Activated CD8-positive, alpha-beta memory T cell treated with anti-CD3 and anti-CD28 coated beads for 4 hours (primary cell): ENCODE measurements at regions not wholly inside any gene's neighbourhood (a gene's known extent, or its start where the extent isn't known, plus 50 kb on each side); places are given as distances from the start of the nearest gene placed in this dataset.

Source experiments
- DNase-seq, 2 donors: peaks; one replicate each; pipeline ENCODE4 v3.0.0-alpha.2; 2020; ENCODE audit warnings: low read depth in 2 of 2

DNA sequence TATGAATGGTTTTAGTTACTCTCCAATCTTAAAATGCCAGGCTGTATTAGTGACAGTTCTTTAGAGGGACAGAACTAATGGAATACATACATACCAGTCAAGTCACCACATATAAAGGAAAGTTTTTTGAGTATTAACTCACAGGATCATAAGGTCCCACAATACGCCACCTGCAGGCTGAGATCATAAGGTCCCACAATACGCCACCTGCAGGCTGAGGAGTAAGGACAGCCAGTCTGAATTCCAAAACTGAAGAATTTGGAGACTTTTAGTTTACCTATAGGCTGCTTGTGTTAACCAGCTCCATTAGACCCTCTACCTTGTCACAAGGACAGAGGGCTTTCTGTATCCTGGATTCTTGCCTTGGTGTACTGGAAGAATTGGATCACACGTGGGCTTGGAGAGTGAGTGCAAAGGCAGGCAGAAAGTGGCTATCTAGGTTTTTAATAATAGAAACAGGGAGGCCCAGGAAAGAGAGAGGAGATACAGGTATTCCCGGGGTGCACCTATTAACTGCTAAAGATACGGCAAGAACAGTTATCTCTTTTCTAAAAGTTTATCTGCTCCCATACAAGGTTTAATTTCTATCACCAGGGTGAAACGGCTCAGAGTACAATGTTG is 234.9 kb upstream of the CYRIA start:
- DNase-seq: no peak

DNA sequence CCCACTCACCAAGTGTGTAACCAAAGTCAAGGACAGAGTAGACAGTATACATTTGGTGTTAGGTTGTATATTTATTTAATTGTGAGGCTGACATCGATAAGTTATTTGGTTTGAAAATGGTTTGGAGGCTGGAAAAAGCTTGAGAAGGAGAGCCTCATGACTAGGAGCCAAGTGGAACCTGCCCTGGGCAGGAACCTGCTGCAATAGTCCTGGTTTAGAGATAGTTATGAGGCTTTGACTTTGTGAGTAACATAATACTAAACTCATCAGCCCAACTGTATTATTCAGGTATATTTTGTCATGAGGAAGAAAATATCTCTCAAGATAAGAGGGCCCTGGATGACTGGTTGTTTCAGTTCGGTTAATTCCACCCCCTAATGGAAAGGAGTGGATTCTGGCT is 234.3 kb upstream of the CYRIA start:
- no peak for DNase-seq

DNA sequence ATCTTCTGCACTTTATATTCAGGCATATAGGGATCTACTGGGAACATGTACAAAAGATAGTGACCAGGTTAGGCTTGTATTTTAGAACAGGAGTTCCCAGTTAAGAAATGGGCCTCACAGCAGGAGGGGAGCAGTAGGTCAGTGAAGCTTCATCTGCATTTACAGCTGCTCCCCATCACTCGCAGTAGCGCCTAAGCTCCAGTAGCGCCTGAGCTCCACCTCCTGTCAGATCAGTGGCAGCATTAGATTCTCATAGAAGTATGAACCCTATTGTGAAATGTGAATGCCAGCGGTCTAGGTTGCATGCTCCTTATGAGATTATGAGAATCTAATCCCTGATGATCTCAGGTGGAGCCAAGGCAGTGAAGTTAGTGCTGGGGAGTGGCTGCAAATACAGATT is 224.4 kb upstream of the CYRIA start:
- DNase-seq: no peak

DNA sequence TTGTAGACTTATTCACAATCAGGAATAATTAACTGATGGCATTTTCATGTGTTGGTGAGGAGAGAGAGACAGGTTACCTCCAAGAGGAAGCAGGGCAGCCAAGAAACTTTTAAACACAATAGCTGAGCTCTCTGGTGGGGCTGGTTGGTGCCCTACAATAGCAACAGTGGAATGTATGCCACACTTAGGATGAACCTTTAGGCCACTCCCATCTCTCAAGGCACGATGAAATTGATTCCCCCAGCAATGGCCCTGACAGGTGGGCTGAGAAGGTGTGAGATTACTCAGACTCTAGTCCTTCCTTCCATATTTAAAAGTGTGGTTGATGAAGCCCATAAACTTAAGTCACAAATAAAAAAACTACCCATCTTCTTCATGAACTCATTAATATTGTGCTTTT is 219.4 kb upstream of the CYRIA start:
- DNase-seq: no peak

DNA sequence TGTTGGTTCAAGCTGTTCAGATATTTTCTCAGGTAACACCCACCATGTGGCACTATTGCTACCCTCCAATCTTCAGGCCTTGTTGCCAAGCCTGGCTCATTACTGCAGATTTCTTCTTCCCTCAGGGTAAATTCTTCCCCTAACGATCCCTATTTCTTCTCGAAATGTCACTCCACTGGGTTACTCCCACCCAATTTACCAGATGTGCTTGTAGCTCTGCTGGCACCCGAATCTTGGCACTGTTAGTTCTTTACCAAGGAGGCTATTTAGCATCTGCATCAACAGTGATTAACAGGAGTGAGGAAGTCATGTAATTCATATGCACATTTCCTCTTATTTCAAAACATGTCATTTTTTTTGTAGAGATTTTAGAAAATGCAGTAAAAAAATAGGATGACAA is 217.1 kb upstream of the CYRIA start:
- no peak for DNase-seq

DNA sequence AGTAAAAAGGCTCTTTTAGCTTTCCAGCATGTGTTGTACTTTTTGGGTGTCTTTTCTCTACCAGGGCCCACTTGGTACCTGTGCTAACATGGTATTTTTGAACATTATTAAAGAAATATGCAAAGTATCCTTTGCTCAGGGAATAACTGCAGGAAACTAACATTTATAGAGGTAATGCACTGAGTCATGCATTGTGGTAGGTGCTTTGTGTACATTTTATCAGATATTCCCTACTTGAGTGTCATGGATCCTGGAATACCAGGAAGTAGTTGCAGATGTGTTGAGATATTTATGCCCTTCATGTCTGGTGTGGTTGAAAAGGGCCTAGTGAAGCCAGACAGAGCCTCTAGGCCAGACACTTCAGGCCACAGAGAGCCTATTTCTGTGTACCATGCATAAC is 215.5 kb upstream of the CYRIA start:
- no peak for DNase-seq

DNA sequence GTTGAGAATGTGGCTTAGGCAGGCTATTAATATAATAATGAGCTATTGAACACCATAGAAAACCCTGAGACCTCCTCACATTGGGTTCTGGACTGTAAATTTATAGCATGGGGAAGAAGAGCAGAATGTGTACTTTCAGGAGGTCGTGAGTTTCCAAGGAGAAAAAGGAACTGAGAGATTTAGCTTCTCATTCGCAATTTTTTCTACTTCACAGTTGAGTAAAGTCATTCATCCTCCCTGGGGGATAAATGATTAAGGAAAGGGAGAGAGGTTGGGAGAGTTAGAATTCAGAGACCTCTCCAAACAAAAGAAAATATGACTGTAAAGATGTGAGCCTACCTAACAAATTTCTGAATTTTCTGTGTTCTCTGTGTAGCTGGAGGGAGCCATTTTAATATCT is 205.8 kb upstream of the CYRIA start:
- DNase-seq: no peak

DNA sequence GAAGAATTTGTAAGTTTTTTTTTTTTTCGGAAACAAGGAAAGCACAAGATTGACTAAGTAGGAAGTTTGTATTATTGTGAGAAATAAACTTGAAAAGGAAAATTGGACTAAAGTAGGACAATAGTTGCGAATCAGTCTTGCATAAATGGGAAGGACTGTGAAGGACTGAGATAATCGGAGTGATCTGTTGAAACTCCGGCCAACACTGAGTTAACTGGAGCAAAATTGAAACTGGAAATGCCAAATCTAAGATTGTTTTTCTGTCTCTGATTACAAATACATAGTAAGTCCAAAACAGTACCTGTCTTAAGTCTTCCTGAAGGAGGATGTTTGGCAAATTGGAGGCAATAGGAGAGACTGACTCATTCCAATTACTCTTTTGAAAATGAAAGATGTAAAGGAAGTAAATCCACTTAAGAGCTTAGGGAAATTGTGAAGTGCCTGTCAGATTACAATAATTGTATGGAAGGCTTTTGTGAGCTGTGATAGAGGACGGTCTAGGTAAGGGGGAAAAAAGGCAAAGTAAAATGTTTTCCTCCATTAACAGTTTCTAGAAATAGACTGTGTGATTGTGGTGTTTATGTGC is 204.9 kb upstream of the CYRIA start:
- no peak for DNase-seq

DNA sequence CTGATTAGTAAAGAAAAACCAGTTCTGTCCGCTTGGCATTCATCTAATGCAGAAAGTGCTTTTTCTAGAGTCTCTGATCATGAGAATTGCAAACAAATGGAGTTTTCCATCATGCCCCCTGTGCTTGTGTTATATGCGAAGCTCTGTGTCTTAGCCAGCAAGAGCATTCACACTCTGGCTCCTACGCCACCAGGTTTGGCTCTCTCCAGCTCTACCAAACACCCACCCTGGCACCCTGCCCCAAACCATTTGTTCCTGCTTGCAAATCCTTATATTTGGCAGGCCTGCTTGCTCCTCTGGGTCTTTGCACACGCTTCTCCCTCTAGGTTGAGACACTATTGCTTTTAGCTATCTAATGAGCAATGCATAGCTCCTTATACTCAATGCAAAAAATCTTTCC is 204.1 kb upstream of the CYRIA start:
- DNase-seq: no peak

DNA sequence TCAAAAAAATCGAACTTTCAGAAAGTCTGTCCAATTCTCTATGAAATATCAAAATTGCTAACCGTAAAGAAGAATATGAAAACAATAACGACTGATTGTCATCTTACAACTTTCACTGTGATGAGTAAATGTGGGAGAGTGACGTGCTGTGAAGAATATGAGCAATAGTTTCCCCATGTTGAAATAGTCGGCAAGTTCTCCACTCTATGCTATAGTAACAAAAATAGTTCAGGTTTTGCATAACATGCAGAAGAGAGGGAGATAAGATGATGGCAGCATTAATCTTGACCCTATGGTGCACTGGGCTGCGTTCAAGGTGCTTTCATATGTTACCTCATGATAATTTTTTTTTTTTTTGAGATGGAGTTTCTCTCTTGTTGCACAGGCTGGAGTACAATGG is 196.8 kb upstream of the CYRIA start:
- DNase-seq: no peak

DNA sequence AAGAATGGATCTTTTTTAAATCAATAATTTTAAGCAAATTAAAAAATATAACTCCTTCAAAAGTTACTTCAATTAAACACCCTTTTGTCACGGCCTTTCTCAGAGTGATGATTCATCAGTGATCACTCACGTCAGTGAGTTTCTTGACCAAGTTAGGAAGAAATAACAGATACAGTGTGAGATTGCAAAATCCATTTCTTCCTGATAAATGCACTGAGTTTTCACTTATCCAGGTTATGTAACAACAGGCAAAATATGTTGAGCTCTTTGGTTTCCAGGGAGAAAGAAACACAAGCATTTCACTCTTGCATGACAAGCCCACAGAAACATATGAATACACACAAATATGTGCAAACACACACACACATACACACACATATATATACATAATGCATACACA is 195.9 kb upstream of the CYRIA start:
- DNase-seq: no peak

DNA sequence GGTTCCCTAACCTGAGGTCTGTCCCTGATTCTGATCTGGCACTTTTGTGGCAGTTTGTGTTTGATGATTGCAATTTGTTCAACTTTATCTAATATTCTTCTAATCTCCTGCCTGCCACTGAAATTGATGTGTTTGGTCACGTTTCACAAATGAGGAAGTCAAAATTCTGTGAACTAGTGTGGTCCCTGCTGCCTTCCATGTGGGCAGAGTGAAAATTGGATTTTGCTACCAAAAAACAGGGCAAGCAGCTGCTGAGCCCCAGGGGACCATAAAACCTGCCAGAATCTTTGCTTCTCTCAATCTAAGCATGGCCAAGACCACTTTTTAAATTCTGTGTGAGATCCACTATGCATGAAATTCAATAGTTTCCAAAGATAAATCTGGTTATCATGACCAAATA is 195.5 kb upstream of the CYRIA start:
- DNase-seq: no peak

DNA sequence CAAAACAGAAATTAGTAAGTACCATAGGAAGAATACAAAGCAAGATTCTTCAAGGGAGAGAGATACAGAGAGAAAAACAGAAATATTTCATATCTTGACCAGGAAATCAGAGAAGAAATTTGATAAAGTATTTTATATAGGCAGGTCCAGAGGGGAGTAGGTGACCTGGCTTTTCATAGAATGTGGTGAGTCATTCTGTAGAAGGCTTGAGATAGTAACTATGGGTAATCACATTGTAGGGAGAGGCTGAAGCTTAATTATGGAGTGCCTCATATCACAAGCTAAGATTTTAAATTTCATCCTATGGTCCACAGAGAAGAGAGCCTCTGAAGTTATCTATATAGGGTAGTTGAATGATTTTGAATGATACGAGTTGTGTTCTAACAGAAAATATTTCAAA is 195.0 kb upstream of the CYRIA start:
- DNase-seq: no peak

DNA sequence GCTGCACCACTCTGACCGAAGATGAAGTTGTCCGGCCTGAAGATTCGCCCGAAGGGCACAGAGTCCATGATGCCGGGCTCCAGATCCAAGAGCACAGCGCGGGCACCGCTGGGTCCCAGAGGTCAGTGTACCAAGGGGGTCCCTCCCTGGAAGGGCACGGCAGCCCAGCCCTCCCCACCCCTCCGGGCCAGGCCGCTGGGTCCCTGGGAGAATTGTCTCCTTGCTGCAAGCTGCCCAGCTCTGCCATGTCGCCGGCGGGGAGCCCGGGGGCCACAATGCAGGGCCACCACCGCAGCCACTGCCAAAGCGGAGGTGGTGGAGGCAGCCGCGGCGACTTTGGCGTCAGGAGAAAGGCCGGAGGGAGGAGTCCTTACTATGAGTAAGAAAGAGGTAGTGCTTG is 189.5 kb upstream of the CYRIA start:
- DNase-seq: no peak

DNA sequence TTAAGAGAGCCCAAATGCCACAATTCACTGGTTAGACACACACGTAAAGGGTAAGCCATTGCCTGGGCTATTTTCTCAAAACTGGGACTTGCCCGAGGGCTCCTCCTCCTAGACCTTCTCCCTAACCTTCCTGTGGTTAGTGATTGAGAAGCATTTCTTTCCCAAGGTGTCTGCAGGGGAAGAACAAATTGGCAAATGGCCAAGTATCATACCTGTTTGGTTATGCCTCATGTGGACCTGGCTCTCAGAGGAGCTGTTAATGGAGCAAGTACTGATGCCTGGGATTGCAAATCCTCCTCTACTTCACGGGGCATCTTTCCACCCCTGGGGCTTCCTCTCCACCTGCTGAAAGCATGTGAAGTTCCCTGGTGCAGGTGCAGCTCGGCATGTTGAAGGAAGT is 187.5 kb upstream of the CYRIA start:
- DNase-seq: no peak

DNA sequence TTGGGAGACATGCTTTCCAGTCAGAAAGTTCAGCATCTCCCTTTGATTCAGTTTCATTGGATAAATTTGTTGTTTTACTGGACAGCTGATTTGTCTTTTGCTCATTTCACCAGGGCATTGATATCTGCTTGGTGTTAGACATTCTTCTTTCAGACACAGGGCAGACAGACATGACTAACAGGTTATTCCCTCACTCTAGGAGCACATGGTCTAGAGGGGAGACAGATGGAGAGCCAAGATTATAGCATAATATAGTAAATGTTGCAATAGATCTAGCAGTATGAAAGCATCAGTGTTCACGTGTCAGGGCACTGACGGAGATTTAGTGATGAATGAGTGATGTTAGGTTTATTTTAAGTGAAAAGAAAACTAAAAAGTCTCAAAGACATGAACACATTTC is 187.0 kb upstream of the CYRIA start:
- no peak for DNase-seq

DNA sequence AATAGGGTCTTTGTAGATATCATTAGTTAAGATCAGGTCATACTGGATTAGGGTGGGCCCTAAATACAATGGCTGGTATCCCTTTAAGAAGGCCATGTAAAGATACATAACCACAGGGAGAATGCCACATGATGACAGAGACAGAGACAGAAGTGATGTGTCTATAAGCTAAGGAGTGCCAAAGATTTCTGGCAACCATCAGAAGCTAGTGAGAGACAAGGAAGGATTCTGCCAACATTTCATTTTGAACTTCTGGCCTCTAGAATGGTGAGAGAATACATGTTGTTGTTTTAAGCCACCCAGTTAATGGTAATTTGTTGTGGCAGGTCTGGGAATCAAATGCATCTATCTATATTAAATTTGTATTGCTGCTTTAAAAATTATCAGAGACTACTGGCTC is 185.5 kb upstream of the CYRIA start:
- DNase-seq: no peak

DNA sequence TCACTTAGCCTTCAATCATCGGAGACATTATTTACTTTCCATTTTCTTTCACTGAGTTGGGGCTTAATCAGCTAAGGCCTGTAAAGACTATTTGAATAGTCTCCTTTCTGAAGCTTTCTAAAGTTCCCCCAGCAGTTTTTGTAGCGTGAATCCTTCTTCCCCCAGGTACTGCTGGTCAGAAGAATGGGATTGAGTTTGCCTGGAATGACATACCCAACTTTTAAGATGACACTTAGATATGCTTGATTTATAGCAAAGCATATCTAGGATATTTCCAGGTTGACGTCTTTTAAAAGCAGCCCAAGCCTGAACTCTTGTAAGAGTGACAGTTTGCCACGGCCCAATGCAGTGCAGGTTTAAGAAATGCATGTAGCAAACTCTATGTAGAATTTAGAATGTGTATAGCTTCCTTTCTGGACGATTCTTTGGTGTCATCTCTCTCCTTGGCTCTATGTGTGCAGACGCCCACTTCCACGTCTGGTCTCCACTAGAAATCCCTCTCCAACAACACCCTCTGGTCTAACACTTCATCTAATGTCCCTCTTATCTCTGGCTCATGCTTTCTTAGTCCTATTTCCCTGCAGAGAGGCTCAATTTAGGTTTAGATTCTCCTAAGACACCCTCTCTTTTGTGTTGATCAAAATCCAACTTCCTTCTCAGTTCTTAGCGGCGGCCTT is 175.0 kb upstream of the CYRIA start:
- no peak for DNase-seq

DNA sequence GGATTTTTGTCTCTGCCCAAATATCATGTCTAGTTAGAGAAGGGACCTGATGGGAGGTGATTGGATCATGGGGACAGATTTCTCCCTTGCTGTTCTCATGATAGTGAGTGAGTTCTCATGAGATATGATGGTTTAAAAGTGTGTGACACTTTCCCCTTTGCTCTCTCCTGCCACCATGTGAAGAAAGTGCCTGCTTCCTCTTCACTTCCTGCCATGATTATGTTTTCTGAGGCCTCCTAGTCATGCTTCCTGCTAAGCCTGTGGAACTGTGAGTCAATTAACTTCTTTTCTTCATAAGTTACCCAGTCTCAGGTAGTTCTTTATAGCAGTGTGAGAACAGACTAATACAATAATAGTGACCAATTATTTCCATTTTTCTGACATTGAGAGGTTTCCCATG is 167.3 kb upstream of the CYRIA start:
- no peak for DNase-seq

DNA sequence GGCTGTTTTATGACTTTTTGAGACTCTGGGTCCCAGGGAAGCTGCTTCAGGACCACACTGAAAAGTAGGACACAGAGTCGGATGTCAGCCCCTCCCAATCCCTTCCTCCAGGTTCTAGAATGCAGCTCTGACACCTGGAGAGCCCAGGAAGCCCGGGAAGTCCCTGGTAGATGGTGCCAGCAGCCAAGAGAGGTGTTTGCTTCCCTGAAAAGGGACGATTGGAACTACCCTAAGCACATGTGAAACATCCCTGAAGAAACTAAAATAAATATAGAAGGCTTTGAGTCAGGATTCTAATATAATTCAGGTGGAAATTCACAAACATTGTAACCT is 163.2 kb upstream of the CYRIA start:
- DNase-seq: no peak

DNA sequence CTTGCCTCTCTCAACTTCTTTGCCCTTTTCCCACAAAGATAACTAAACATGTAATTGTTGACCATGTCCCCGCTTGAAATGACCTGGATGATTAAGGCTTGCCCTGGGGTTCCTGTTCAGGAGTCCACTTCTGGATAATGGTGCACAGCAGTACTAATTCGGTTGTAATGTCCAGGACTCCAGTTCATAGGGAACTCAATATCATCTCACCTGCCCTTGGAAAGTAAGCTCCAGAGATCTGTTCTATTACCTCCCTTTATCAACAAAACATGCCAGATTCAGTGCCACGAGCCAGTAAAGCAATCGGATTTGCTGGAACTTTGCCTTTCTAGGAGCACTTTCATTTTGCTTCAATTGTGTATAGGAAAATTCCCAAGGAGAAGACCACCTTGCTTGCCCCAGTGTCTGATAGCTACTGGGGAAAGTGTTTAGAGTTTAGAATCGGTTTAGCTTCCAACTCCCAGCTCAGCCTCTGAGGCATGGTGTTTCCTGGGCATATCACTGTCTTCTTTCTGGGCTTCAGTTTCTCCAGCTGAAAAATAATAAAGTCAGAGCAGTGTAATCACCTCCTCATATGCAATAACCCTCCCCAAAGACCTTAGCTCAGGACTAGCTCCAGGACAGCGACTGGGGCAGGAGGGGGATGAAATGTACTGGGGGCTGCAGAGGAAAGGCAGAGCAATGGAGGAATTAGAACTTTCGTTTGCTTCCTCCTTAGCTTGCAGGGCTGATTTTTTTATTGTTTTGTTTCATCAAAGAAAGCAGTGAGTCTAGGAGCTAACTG is 162.6 kb upstream of the CYRIA start:
- no peak for DNase-seq

DNA sequence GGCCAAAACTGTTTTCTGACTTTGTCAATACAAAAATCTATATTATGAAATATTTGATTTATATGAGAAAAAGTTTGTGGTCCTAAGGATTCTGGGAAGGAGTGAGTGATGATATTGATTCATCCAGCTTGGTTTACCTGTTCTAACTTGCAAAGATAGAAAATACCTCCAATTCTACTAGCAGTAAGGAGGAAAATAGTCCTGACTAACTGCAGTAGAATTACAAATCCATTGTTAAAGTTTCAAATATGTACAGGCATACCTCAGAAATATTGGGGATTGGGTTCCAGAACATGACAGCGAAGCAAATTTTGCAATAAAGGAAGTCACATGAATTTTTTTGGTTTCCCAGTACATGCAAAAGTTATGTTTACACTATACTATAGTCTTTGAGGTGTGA is 158.8 kb upstream of the CYRIA start:
- no peak for DNase-seq

DNA sequence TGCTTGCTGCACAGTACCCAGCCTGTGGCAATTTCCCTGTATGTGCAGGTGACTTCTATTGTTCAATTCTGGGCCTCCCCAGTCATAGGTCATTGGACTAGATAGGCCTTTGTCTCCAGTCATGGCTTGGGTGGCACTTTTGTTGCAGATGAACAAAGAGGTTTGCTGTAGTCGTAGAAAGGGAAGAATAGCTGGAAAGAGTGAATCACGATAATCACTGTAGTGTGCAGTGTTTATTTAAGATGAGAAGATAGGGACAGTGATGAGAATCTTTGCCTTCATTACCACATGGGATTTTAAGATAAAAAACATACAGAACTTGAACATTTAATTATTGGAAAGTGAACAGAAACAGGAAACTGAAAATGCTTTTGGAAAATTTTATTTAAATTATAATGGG is 156.1 kb upstream of the CYRIA start:
- no peak for DNase-seq
